ENCODE measurements at regions not wholly inside any gene's neighbourhood (a gene's known extent, or its start where the extent isn't known, plus 50 kb on each side); places are given as distances from the start of the nearest gene placed in this dataset.

DNA sequence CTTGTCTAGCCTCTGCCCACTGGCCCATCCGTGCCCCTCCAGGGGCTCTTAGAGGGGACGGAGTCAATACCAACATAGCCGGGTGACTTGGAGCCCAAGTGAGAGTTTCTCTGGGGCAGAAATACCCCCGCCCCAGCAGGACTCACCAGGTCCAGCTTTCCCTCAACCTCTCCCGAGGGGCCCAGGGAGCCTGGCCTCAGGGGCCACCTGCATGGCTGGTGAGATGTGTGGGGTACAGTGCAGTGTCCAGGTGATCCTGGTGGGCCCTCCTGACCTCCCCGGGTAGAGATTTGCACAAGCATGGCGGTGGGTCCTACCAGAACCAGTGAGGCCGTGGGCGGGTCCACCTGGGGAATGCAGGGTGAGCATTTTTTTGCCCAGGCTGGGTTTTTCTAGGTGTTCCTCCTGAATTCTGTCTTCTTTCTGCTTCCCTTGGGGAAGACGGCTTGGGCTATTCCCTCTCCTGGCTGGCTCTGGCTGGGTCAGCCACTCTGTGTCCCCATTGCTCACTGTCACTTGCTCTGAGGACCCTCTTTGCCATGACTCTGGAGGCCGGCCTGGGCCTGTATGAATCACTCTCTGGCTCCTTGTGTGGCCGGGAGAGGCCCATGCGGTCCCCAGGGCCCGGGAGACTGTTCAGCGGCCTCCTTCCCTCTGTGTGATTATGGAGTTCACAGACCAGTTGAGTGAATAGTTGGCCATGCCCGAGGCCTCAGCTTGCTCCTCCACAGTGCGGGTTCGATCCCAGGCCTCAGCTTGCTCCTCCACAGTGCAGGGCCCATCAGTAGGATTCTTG is 71.0 kb upstream of the NKX1-1 start:
- H3K27ac ChIP-seq, result no peak overlapping the region
- no peaks in the 10 kb centered on the region for H3K4me1 ChIP-seq
- TF ChIP-seq, protein P1, sequence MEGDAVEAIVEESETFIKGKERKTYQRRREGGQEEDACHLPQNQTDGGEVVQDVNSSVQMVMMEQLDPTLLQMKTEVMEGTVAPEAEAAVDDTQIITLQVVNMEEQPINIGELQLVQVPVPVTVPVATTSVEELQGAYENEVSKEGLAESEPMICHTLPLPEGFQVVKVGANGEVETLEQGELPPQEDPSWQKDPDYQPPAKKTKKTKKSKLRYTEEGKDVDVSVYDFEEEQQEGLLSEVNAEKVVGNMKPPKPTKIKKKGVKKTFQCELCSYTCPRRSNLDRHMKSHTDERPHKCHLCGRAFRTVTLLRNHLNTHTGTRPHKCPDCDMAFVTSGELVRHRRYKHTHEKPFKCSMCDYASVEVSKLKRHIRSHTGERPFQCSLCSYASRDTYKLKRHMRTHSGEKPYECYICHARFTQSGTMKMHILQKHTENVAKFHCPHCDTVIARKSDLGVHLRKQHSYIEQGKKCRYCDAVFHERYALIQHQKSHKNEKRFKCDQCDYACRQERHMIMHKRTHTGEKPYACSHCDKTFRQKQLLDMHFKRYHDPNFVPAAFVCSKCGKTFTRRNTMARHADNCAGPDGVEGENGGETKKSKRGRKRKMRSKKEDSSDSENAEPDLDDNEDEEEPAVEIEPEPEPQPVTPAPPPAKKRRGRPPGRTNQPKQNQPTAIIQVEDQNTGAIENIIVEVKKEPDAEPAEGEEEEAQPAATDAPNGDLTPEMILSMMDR (IDR thresholded peaks at IDR 0.05), result no peak
- no peak for TF ChIP-seq POLR2A (IDR thresholded peaks at IDR 0.05)
- H3K36me3 ChIP-seq, result no peaks in the 10 kb centered on the region
- DNase-seq, result peak in 1 of 3 donors; percentile 40
- H3K27me3 ChIP-seq, result peaks cover 0 to 4% of the 10 kb centered on the region in 2 donors
- H3K4me3 ChIP-seq, result no peak overlapping the region
- H3K9me3 ChIP-seq, result peaks cover 0 to 12% (median 6%) of the 10 kb centered on the region in 4 donors

DNA sequence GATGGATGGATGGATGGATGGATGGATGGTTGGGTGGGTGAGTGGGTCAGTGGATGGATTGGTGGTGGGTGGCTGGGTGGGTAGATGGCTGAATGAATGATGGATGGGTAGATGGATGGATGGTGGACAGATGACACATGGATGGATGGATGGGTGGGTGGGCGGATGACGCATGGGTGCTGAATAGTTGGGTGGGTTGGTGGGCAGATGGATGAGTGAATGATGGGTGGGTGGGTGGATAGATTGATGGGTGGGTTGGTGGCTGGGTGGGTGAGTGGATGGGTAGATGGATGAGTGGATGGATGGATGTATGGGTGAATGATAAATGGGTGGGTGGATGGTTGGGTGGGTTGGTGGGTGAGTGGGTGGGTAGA is 69.9 kb upstream of the NKX1-1 start:
- peaks cover 0 to 10% of the 10 kb centered on the region in 2 donors for H3K27me3 ChIP-seq
- TF ChIP-seq, protein P1 (IDR thresholded peaks at IDR 0.05), result no peak
- TF ChIP-seq POLR2A (IDR thresholded peaks at IDR 0.05), result no peak
- H3K36me3 ChIP-seq, result no peaks in the 10 kb centered on the region
- no peak overlapping the region for H3K27ac ChIP-seq
- no peaks in the 10 kb centered on the region for H3K4me1 ChIP-seq
- H3K9me3 ChIP-seq, result peaks cover 0 to 12% (median 4%) of the 10 kb centered on the region in 4 donors
- DNase-seq, result no peak
- no peak overlapping the region for H3K4me3 ChIP-seq

DNA sequence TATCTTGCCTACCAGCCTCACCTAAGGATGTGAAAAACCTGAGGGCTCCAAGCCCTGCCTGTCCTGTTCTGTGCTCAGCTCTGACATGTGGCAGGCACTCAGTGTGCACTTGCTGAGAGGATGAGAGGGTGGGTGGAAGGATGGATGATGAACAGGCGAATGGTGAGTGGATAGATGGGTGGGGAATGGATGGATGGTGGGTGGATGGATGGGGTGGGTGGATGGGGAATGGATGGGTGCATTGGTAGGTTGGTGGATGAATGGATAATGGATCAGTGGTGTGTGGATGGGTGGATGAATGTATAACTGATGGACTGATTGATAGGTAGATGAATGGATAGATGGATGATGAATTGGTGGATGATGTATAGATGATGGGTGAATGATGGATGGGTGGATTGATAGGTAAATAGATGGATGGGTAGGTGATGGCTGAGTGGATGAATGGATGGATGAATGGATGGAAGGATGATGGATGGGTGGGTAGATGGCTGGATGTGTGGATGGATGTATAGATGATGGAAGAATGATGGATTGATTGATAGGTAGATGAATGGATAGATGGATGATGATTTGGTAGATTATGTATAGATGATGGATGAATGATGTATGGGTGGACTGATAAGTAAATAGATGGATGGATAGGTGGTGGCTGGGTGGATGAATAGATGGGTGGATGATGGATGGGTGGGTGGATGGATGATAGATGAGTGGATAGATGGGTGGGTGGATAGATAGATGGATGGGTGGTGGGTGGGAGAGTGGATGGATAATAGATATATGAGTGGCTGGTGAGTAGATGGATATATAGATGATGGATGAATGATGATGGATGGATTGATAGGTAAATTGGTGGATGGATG is 69.3 kb upstream of the NKX1-1 start:
- no peak overlapping the region for H3K4me3 ChIP-seq
- no peak for DNase-seq

DNA sequence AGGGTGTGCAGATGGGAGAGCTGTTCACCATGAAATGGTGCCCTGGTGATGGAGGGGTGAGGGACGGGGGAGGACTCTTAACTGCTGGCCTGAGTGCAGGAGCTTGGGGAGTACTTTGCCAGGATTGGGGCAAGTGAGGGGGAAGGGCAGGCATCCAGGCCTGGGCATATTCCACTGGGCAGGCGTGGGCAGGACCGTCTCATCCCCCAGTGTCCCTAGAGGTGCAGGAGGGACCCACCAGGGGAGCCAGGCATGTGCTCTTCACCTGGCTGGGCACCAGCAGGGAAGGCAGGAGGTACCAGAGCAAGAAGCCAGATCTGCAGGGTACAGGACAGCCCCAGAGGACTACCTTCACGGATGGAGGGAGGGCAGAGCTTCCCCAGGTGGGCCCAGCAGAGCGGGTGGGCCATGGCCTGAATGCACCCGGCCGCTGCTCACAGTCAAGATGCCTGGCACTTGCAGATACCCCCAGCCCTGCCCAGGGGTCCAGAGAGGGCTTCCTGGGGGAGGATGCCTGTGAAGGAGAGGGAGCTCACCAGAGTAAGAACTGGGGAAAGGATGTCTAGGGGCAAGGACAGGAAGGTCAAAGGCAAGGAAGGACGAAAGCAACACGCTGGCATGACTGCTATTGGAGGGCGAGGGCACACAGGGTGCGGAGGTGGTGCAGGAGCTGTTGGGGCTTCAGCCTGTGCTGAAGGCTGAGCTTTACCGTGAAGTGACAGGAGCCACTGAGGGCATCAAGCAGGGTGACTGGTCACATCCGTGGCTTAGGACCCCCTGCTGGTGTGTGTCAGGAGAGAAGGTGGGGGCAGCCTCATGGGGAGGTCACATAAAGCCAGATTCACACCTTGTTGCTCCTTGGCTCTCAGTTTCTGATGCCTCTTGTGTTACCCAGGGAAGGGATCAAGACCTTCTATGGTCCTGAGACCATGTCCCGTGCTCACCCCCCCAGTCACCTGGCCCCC is 68.2 kb upstream of the NKX1-1 start:
- H3K27me3 ChIP-seq, result peaks cover 0 to 10% of the 10 kb centered on the region in 2 donors

More for the DNA sequence above, 69.3 kb upstream of the NKX1-1 start:
- peaks cover 0 to 10% of the 10 kb centered on the region in 2 donors for H3K27me3 ChIP-seq
- no peaks in the 10 kb centered on the region for H3K4me1 ChIP-seq
- H3K27ac ChIP-seq, result no peak overlapping the region
- H3K9me3 ChIP-seq, result peaks cover 0 to 8% (median 1%) of the 10 kb centered on the region in 4 donors
- no peaks in the 10 kb centered on the region for H3K36me3 ChIP-seq
- TF ChIP-seq, protein P1 (IDR thresholded peaks at IDR 0.05), result no peak
- no peak for TF ChIP-seq POLR2A (IDR thresholded peaks at IDR 0.05)

More for the DNA sequence above, 68.2 kb upstream of the NKX1-1 start:
- H3K9me3 ChIP-seq, result no peaks in the 10 kb centered on the region
- no peak overlapping the region for H3K27ac ChIP-seq
- peak in 1 of 3 donors; percentile 28 for DNase-seq
- no peaks in the 10 kb centered on the region for H3K36me3 ChIP-seq
- no peak overlapping the region for H3K4me3 ChIP-seq
- TF ChIP-seq, protein P1 (IDR thresholded peaks at IDR 0.05), result no peak
- TF ChIP-seq POLR2A (IDR thresholded peaks at IDR 0.05), result no peak
- H3K4me1 ChIP-seq, result no peaks in the 10 kb centered on the region

All from Peyer's patch (tissue), 4 donors.